GM12872 (cell line): ENCODE measurements at regions not wholly inside any gene's neighbourhood (a gene's known extent, or its start where the extent isn't known, plus 50 kb on each side); places are given as distances from the start of the nearest gene placed in this dataset.

Experiments
- TF ChIP-seq, protein P1 (sequence below): IDR thresholded peaks from 3 replicates; pipeline ENCODE4 v1.5.1; 2011; ENCODE audit warnings: low read depth, mild to moderate bottlenecking, low read length, moderate library complexity; ENCODE audit not compliant: insufficient read depth

DNA sequence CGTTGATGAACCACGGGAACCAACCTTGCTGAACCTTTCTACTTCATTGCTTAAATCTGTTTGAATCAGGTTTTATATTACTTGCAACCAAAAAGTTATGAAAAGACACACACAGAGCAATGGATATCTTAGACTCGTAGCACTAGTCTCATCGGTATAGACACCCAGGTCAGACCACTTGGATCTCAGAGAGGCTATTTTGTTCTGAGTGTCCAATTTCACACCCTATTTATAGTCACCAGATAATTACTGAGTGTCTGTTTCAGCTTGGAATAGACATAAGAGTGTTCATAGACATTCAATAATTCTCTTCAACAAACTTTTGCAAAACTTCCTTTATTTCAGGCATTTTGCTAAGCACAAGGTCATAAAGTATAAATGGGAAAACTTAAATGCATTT is 145.4 kb upstream of the EGFLAM start:
- TF ChIP-seq, protein P1, sequence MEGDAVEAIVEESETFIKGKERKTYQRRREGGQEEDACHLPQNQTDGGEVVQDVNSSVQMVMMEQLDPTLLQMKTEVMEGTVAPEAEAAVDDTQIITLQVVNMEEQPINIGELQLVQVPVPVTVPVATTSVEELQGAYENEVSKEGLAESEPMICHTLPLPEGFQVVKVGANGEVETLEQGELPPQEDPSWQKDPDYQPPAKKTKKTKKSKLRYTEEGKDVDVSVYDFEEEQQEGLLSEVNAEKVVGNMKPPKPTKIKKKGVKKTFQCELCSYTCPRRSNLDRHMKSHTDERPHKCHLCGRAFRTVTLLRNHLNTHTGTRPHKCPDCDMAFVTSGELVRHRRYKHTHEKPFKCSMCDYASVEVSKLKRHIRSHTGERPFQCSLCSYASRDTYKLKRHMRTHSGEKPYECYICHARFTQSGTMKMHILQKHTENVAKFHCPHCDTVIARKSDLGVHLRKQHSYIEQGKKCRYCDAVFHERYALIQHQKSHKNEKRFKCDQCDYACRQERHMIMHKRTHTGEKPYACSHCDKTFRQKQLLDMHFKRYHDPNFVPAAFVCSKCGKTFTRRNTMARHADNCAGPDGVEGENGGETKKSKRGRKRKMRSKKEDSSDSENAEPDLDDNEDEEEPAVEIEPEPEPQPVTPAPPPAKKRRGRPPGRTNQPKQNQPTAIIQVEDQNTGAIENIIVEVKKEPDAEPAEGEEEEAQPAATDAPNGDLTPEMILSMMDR: no peak

DNA sequence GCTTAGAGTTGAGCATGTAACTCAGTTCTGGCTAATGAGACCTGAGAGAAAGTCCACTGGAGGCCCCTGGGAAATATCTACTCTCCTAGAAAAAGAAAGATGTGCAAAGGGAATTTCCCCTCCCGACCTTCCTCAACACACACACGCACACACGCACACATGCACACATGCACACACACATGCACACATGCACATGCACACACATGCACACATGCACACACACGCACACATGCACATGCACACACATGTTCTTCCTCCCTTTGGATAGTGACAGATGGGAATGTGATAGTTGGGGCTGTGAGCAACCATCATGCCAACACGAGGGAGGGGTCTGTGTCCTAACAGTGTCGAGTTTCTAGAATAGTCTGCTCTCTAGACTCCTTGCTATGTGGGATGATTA is 148.2 kb upstream of the EGFLAM start:
- TF ChIP-seq, protein P1: no peak

GRCh38 chr5:38107096-38107495 is 151.3 kb upstream of the EGFLAM start:
- TF ChIP-seq, protein P1: no peak

GRCh38 chr5:38105801-38106200 is 152.6 kb upstream of the EGFLAM start:
- TF ChIP-seq, protein P1: no peak

GRCh38 chr5:38105231-38105570 is 153.2 kb upstream of the EGFLAM start:
- TF ChIP-seq, protein P1: no peak

- TF ChIP-seq, protein P1: no peak
Observed at GRCh38 chr5:38104497-38105230, 153.7 kb upstream of the EGFLAM start.

- TF ChIP-seq, protein P1: no peak
Observed at GRCh38 chr5:38101897-38102296, 156.5 kb upstream of the EGFLAM start.
